Neural progenitor cell (in vitro differentiated cells): ENCODE measurements at regions not wholly inside any gene's neighbourhood (a gene's known extent, or its start where the extent isn't known, plus 50 kb on each side); places are given as distances from the start of the nearest gene placed in this dataset.

Experiments
- DNase-seq: peaks from one replicate; pipeline ENCODE4 v3.0.0-alpha.2; 2016; ENCODE audit warnings: low spot score
- H2AFZ ChIP-seq: fragments of 200-600 bp; sonication (generic); replicated peaks from 2 replicates; pipeline ENCODE4 v1.6.1; 2016; ENCODE audit warnings: antibody characterized with exemption
- H3F3A ChIP-seq: fragments of 200-600 bp; sonication (generic); 2 replicates; pipeline ENCODE4 v1.6.1; 2016; ENCODE audit warnings: antibody characterized with exemption, low read depth
- H3K27ac ChIP-seq: fragments of 200-600 bp; sonication (generic); 2 replicates; pipeline ENCODE4 v1.5.1; 2016; ENCODE audit warnings: mild to moderate bottlenecking
- H3K27me3 ChIP-seq: fragments of 200-600 bp; sonication (generic); 2 replicates; pipeline ENCODE4 v1.6.1; 2016; ENCODE audit warnings: mild to moderate bottlenecking, moderate library complexity
- H3K36me3 ChIP-seq: fragments of 200-600 bp; sonication (generic); 2 replicates; pipeline ENCODE4 v1.5.1; 2016
- H3K4me1 ChIP-seq: fragments of 200-600 bp; sonication (generic); 2 replicates; pipeline ENCODE4 v1.6.1; 2016; ENCODE audit warnings: mixed run types
- H3K4me2 ChIP-seq: fragments of 200-600 bp; sonication (generic); 2 replicates; pipeline ENCODE4 v1.6.1; 2016
- H3K4me3 ChIP-seq: fragments of 200-600 bp; sonication (generic); 2 replicates; pipeline ENCODE4 v1.5.1; 2016
- H3K79me2 ChIP-seq: fragments of 200-600 bp; sonication (generic); 2 replicates; pipeline ENCODE4 v1.6.1; 2016; ENCODE audit warnings: low read depth
- H3K9ac ChIP-seq: fragments of 200-600 bp; sonication (generic); 2 replicates; pipeline ENCODE4 v1.6.1; 2016
- H3K9me3 ChIP-seq: fragments of 200-600 bp; sonication (generic); 2 replicates; pipeline ENCODE4 v1.5.1; 2016; ENCODE audit warnings: low read depth
- H4K20me1 ChIP-seq: fragments of 200-600 bp; sonication (generic); 2 replicates; pipeline ENCODE4 v1.6.1; 2016; ENCODE audit warnings: low read depth
- H3K27ac Mint-ChIP-seq: 3 replicates; pipeline ENCODE4 v1.8.0; 2021; ENCODE audit warnings: mixed read lengths
- H3K27me3 Mint-ChIP-seq: 2 replicates; pipeline ENCODE4 v1.8.0; 2022; ENCODE audit warnings: low read depth, mild to moderate bottlenecking, inconsistent platforms, moderate library complexity, mixed read lengths; ENCODE audit not compliant: insufficient read depth
- H3K36me3 Mint-ChIP-seq: 3 replicates; pipeline ENCODE4 v1.8.0; 2021; ENCODE audit warnings: mixed read lengths
- H3K4me1 Mint-ChIP-seq: 3 replicates; pipeline ENCODE4 v1.8.0; 2021; ENCODE audit warnings: mixed read lengths
- H3K4me3 Mint-ChIP-seq: 3 replicates; pipeline ENCODE4 v1.8.0; 2021; ENCODE audit warnings: mild to moderate bottlenecking, moderate library complexity, mixed read lengths
- H3K9me3 Mint-ChIP-seq: 3 replicates; pipeline ENCODE4 v1.8.0; 2020; ENCODE audit warnings: mixed read lengths
- CTCF ChIP-seq: fragments of 200-600 bp; sonication (generic); IDR thresholded peaks from 2 replicates; pipeline ENCODE4 v1.5.1; 2017; ENCODE audit warnings: antibody characterized with exemption, mild to moderate bottlenecking
- EZH2 ChIP-seq: fragments of 200-600 bp; sonication (generic); IDR thresholded peaks from 2 replicates; pipeline ENCODE4 v1.6.1; 2017; ENCODE audit warnings: antibody characterized with exemption, mild to moderate bottlenecking, moderate library complexity
- EZH2phosphoT487 ChIP-seq: fragments of 200-600 bp; sonication (generic); IDR thresholded peaks from 2 replicates; pipeline ENCODE4 v1.6.1; 2017; ENCODE audit warnings: antibody characterized with exemption

- H3K4me2 ChIP-seq: no peak overlapping the region
- no peak overlapping the region for H3K27ac Mint-ChIP-seq
These were observed 208.1 kb downstream of the AHR start for GRCh38 chr7:17506596-17506995.

DNA sequence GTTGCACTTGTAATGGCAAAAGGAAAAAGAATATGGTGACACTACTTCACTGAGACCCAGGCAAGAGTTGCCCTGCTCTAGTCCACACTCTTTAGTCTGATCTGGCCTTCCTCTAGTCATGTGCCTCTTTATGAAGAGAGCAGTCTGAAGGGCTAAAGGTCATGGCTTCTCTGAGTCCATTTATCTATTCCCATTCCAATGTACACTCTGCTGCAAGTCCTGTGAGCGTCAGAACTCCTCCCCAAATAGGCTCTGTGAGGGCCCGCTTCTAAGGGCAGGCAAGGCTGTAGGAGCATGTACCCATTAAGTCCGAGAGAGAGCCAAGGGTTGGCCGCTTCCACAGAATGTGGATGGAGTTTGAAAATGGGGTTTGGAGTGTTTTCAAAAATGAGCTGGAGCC, 209.3 kb downstream of the AHR start:
- no peaks in the 10 kb centered on the region for H3K9me3 ChIP-seq
- no peak overlapping the region for H2AFZ ChIP-seq
- no peak overlapping the region for H3K27ac ChIP-seq
- H3K9me3 Mint-ChIP-seq: no peaks in the 10 kb centered on the region
- no peak overlapping the region for H3K4me3 ChIP-seq
- H3K27ac Mint-ChIP-seq: no peak overlapping the region
- no peaks in the 10 kb centered on the region for H3F3A ChIP-seq
- no peaks in the 10 kb centered on the region for H3K36me3 ChIP-seq
- no peaks in the 10 kb centered on the region for H3K4me1 Mint-ChIP-seq
- no peaks in the 10 kb centered on the region for H3K79me2 ChIP-seq
- no peaks in the 10 kb centered on the region for H4K20me1 ChIP-seq
- H3K4me3 Mint-ChIP-seq: no peak overlapping the region
- H3K27me3 Mint-ChIP-seq: no peaks in the 10 kb centered on the region
- no peaks in the 10 kb centered on the region for H3K36me3 Mint-ChIP-seq
- no peaks in the 10 kb centered on the region for H3K27me3 ChIP-seq
- H3K4me2 ChIP-seq: no peak overlapping the region
- no peak overlapping the region for H3K9ac ChIP-seq
- no peak for DNase-seq
- no peaks in the 10 kb centered on the region for H3K4me1 ChIP-seq
- TF ChIP-seq EZH2phosphoT487 (no peak), CTCF (no peak), EZH2 (no peak)

More at GRCh38 chr7:17506596-17506995, 208.1 kb downstream of the AHR start:
- Histone ChIP-seq H3K4me3 (no peak overlapping the region), H2AFZ (no peak overlapping the region), H3K79me2 (no peaks in the 10 kb centered on the region), H3F3A (no peaks in the 10 kb centered on the region), H3K4me1 (no peaks in the 10 kb centered on the region), H3K27ac (no peak overlapping the region), H3K9ac (no peak overlapping the region), H4K20me1 (no peaks in the 10 kb centered on the region), H3K9me3 (no peaks in the 10 kb centered on the region), H3K27me3 (no peaks in the 10 kb centered on the region), H3K36me3 (no peaks in the 10 kb centered on the region)
- DNase-seq: no peak
- Mint-ChIP-seq H3K4me3 (no peak overlapping the region), H3K4me1 (no peaks in the 10 kb centered on the region), H3K27me3 (no peaks in the 10 kb centered on the region), H3K36me3 (no peaks in the 10 kb centered on the region), H3K9me3 (no peaks in the 10 kb centered on the region)
- TF ChIP-seq CTCF (no peak), EZH2 (no peak), EZH2phosphoT487 (no peak)

DNA sequence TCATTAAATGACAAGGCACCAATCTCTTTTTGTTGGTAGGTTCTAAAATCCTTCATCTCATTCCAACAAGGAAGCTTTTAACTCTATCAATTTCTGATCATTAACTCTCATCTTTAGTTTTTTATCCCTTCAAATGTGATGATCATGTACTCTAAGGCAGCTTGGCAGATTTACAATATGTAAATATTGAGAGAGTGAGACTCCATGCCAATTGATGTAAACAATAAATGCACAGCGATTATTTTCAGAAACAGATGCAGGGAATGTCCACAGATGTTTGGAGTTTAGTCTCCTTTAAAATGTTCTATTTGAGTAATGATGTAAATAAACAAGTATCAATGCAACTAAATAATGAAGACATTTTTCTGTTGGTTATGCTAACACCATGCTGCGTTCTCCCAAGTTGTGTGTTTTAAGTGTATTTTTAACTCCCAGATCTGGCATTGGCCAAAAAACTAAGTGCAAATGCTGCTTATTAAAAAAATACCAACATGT, 213.8 kb downstream of the AHR start:
- Histone ChIP-seq H3K4me1 (no peaks in the 10 kb centered on the region), H4K20me1 (no peaks in the 10 kb centered on the region), H3K9ac (no peak overlapping the region), H3K9me3 (no peaks in the 10 kb centered on the region), H2AFZ (no peak overlapping the region), H3K79me2 (no peaks in the 10 kb centered on the region), H3K27me3 (no peaks in the 10 kb centered on the region), H3K4me3 (no peak overlapping the region), H3K27ac (no peak overlapping the region), H3K36me3 (no peaks in the 10 kb centered on the region), H3F3A (no peaks in the 10 kb centered on the region), H3K4me2 (no peak overlapping the region)
- TF ChIP-seq EZH2phosphoT487: no peak
- no peak for TF ChIP-seq CTCF
- no peak for TF ChIP-seq EZH2
- Mint-ChIP-seq H3K27me3 (peaks cover 2% of the 10 kb centered on the region), H3K36me3 (no peaks in the 10 kb centered on the region), H3K4me3 (no peak overlapping the region), H3K27ac (no peak overlapping the region), H3K9me3 (no peaks in the 10 kb centered on the region), H3K4me1 (no peaks in the 10 kb centered on the region)
- DNase-seq: no peak

GRCh38 chr7:17516771-17517170, 218.3 kb downstream of the AHR start:
- Histone ChIP-seq H3K4me2 (no peak overlapping the region), H3K27me3 (no peaks in the 10 kb centered on the region), H3K9me3 (no peaks in the 10 kb centered on the region), H3K4me3 (no peak overlapping the region), H3K36me3 (no peaks in the 10 kb centered on the region), H3F3A (no peaks in the 10 kb centered on the region), H4K20me1 (no peaks in the 10 kb centered on the region), H3K9ac (no peak overlapping the region), H2AFZ (no peak overlapping the region), H3K79me2 (no peaks in the 10 kb centered on the region), H3K4me1 (no peaks in the 10 kb centered on the region), H3K27ac (no peak overlapping the region)
- Mint-ChIP-seq H3K27me3 (peaks cover 2% of the 10 kb centered on the region), H3K36me3 (no peaks in the 10 kb centered on the region), H3K27ac (no peak overlapping the region), H3K9me3 (no peaks in the 10 kb centered on the region), H3K4me1 (no peaks in the 10 kb centered on the region), H3K4me3 (no peak overlapping the region)
- TF ChIP-seq EZH2phosphoT487 (no peak), EZH2 (no peak), CTCF (no peak)
- no peak for DNase-seq
